ENCODE measurements at regions not wholly inside any gene's neighbourhood (a gene's known extent, or its start where the extent isn't known, plus 50 kb on each side); places are given as distances from the start of the nearest gene placed in this dataset.

GRCh38 chr1:218571491-218571890 is 226.4 kb downstream of the TGFB2 start:
- TF ChIP-seq CTCF (IDR thresholded peaks at IDR 0.05) (no peak), POLR2A (IDR thresholded peaks at IDR 0.05) (no peak), EP300 (IDR thresholded peaks at IDR 0.05) (no peak), POLR2AphosphoS5 (IDR thresholded peaks at IDR 0.05) (no peak)
- Histone ChIP-seq H3K4me1 (no peaks in the 10 kb centered on the region), H3K9me3 (no peaks in the 10 kb centered on the region), H3K4me3 (no peak overlapping the region), H3K27me3 (no peaks in the 10 kb centered on the region), H3K27ac (no peak overlapping the region), H3K36me3 (no peaks in the 10 kb centered on the region)
- ATAC-seq (ENCODE audit: low FRiP score in 2 of 2) (no peak), DNase-seq (no peak)
- 67 to 69% methylated on average over 6 of the region's 6 CpGs for WGBS, 2 donors

- DNase-seq (no peak), ATAC-seq (ENCODE audit: low FRiP score in 2 of 2) (no peak)
- Histone ChIP-seq H3K27me3 (no peaks in the 10 kb centered on the region), H3K9me3 (no peaks in the 10 kb centered on the region), H3K4me3 (no peak overlapping the region), H3K27ac (no peak overlapping the region), H3K36me3 (no peaks in the 10 kb centered on the region), H3K4me1 (no peaks in the 10 kb centered on the region)
- TF ChIP-seq POLR2A (IDR thresholded peaks at IDR 0.05), result no peak
- no peak for TF ChIP-seq CTCF (IDR thresholded peaks at IDR 0.05)
- TF ChIP-seq EP300 (IDR thresholded peaks at IDR 0.05), result no peak
- 85 to 90% methylated on average over 4 of the region's 4 CpGs for WGBS, 2 donors
These were observed 226.9 kb downstream of the TGFB2 start for GRCh38 chr1:218572050-218572449.

GRCh38 chr1:218573925-218574324 is 228.8 kb downstream of the TGFB2 start:
- DNase-seq, result no peak
- Histone ChIP-seq H3K27ac (no peak overlapping the region), H3K4me3 (no peak overlapping the region), H3K36me3 (no peaks in the 10 kb centered on the region), H3K4me1 (no peaks in the 10 kb centered on the region), H3K27me3 (no peaks in the 10 kb centered on the region), H3K9me3 (no peaks in the 10 kb centered on the region)
- no peak for ATAC-seq (ENCODE audit: low FRiP score in 2 of 2)
- TF ChIP-seq CTCF (IDR thresholded peaks at IDR 0.05) (no peak), POLR2A (IDR thresholded peaks at IDR 0.05) (no peak), EP300 (IDR thresholded peaks at IDR 0.05) (no peak), POLR2AphosphoS5 (IDR thresholded peaks at IDR 0.05) (no peak)
- 88 to 92% methylated on average over 2 of the region's 2 CpGs for WGBS, 2 donors

GRCh38 chr1:218575079-218575478 is 229.9 kb downstream of the TGFB2 start:
- ATAC-seq (ENCODE audit: low FRiP score in 2 of 2), result no peak
- 89 to 94% methylated on average over 1 of the region's 1 CpG for WGBS, 2 donors
- no peak for TF ChIP-seq CTCF (IDR thresholded peaks at IDR 0.05)
- no peak for TF ChIP-seq EP300 (IDR thresholded peaks at IDR 0.05)
- TF ChIP-seq POLR2A (IDR thresholded peaks at IDR 0.05), result no peak
- no peak for TF ChIP-seq POLR2AphosphoS5 (IDR thresholded peaks at IDR 0.05)
- H3K36me3 ChIP-seq, result no peaks in the 10 kb centered on the region
- H3K27ac ChIP-seq, result no peak overlapping the region
- no peak overlapping the region for H3K4me3 ChIP-seq
- no peaks in the 10 kb centered on the region for H3K4me1 ChIP-seq
- H3K27me3 ChIP-seq, result no peaks in the 10 kb centered on the region
- H3K9me3 ChIP-seq, result no peaks in the 10 kb centered on the region
- DNase-seq, result no peak

GRCh38 chr1:218575856-218576255 is 230.7 kb downstream of the TGFB2 start:
- 85% methylated on average over 1 of the region's 1 CpG for WGBS, 2 donors
- no peaks in the 10 kb centered on the region for H3K9me3 ChIP-seq

More at GRCh38 chr1:218575856-218576255, 230.7 kb downstream of the TGFB2 start:
- H3K27me3 ChIP-seq, result no peaks in the 10 kb centered on the region
- ATAC-seq (ENCODE audit: low FRiP score in 2 of 2), result no peak
- no peak overlapping the region for H3K27ac ChIP-seq
- H3K4me1 ChIP-seq, result no peaks in the 10 kb centered on the region
- no peak for DNase-seq
- no peak overlapping the region for H3K4me3 ChIP-seq
- H3K36me3 ChIP-seq, result no peaks in the 10 kb centered on the region
- TF ChIP-seq POLR2AphosphoS5 (IDR thresholded peaks at IDR 0.05), result no peak
- no peak for TF ChIP-seq POLR2A (IDR thresholded peaks at IDR 0.05)
- TF ChIP-seq CTCF (IDR thresholded peaks at IDR 0.05), result no peak
- no peak for TF ChIP-seq EP300 (IDR thresholded peaks at IDR 0.05)

Data from upper lobe of left lung (tissue), 6 donors.